ENCODE measurements at regions not wholly inside any gene's neighbourhood (a gene's known extent, or its start where the extent isn't known, plus 50 kb on each side); places are given as distances from the start of the nearest gene placed in this dataset.

DNA sequence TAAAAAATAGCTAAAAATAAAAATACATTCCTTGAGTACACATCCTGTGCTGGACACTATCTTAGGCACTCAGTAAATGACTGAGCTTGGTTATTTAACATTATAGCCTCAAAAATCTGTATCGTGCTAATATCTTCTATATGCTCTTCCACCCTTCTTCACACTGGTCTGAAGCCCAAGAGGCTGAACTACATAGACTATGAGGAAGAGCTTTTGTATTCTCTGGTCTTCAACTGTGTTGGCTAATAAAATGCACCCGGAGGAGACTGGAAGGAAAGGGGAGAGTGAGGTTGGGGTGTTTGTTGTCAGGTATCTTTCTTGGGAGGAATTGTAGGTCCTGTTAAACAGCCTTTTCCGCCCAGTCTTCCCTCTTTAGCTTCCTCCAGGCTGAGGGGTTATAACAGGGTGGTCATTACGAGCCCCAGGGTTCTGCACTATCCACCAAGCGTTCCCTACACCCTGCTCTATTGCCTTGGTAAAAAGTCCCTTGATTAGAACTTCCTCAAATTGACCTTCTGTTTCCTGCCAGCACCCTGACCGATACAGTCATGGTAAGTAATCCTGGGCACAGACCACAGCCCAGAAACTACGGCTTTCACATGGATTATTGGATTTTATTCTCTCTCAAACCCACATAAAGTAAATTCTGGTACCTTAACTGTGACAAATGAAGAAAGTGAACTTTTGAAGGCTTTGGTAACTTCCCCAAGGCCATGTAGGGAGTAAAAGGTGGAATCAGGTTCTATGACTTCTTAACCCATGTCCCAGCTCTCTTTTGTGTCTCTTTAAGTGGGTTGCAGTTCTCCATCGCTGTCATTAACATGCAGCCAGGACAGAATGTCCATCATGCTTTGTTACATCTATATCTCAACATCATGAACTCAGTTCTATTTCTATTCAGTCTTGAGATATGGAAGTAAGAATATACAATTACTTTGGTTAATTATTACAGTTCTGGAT, 71.3 kb downstream of the PTHLH start:
- H3K4me1 Mint-ChIP-seq (ENCODE audit: low read depth) = no peaks in the 10 kb centered on the region
- ChIA-PET CTCF (interaction anchor here (1.0 kb wide), 1 partner anchor 40 kb away, joined by 3 read pairs; no protein-coding TSS in a partner anchor), POLR2A (no interaction called here)
- DNase-seq = no peak
- TF ChIP-seq, protein P1, sequence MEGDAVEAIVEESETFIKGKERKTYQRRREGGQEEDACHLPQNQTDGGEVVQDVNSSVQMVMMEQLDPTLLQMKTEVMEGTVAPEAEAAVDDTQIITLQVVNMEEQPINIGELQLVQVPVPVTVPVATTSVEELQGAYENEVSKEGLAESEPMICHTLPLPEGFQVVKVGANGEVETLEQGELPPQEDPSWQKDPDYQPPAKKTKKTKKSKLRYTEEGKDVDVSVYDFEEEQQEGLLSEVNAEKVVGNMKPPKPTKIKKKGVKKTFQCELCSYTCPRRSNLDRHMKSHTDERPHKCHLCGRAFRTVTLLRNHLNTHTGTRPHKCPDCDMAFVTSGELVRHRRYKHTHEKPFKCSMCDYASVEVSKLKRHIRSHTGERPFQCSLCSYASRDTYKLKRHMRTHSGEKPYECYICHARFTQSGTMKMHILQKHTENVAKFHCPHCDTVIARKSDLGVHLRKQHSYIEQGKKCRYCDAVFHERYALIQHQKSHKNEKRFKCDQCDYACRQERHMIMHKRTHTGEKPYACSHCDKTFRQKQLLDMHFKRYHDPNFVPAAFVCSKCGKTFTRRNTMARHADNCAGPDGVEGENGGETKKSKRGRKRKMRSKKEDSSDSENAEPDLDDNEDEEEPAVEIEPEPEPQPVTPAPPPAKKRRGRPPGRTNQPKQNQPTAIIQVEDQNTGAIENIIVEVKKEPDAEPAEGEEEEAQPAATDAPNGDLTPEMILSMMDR (IDR thresholded peaks at IDR 0.05) = no peak
- Histone ChIP-seq H3K9me3 (ENCODE audit: control insufficient read depth in 1 of 2, insufficient read depth in 1 of 2, low read length in 2 of 2) (no peaks in the 10 kb centered on the region), H3K27me3 (ENCODE audit: control insufficient read depth in 1 of 2, insufficient read depth in 2 of 2, low read length in 2 of 2) (peaks cover 0 to 2% of the 10 kb centered on the region in 2 experiments), H3K4me1 (ENCODE audit: insufficient read depth, low read length) (no peaks in the 10 kb centered on the region), H3K4me3 (ENCODE audit: low read length) (no peak overlapping the region), H3K36me3 (ENCODE audit: insufficient read depth, low read length) (no peaks in the 10 kb centered on the region), H3K27ac (ENCODE audit: low read depth in 1 of 2, low read length in 2 of 2) (no peak overlapping the region)
- no peak overlapping the region for H3K27ac Mint-ChIP-seq
- ATAC-seq (ENCODE audit: poor library complexity) = no peak
- no peaks in the 10 kb centered on the region for H3K36me3 Mint-ChIP-seq (ENCODE audit: low read depth)
- no peak overlapping the region for H3K4me3 Mint-ChIP-seq
- peaks cover 5% of the 10 kb centered on the region for H3K27me3 Mint-ChIP-seq
- intact Hi-C loops (cut with DNase I, micrococcal nuclease) = no loop called here
- no peaks in the 10 kb centered on the region for H3K9me3 Mint-ChIP-seq

DNA sequence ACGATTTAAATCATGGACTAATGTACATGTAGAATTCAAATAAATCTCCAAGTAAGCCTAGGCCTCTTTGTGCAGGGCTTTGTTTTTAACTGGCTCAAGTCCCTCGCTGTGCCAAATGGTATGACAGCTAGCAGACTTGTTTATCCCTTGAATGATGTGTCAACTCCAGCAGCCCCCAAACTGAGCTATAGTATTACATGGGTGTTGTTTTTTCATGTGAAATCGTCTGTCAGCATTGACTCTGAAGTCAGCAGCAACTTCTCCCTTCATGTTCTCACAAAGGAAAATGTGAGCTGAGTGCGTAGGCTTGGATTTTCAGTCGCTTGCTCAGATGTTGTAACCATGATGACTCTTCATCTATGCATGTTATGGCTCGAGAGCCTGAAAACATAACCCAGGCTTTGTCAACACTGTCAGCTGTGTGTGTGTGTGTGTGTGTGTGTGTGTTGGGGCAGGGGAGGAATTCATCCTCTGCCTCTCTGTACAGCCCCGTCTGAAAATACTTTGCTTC, 73.3 kb downstream of the PTHLH start:
- H3K36me3 ChIP-seq (ENCODE audit: insufficient read depth, low read length) = no peaks in the 10 kb centered on the region
- Mint-ChIP-seq H3K4me3 (no peak overlapping the region), H3K4me1 (ENCODE audit: low read depth) (no peaks in the 10 kb centered on the region), H3K36me3 (ENCODE audit: low read depth) (no peaks in the 10 kb centered on the region), H3K9me3 (no peaks in the 10 kb centered on the region), H3K27me3 (peaks cover 9% of the 10 kb centered on the region), H3K27ac (no peak overlapping the region)
- H3K27me3 ChIP-seq (ENCODE audit: control insufficient read depth in 1 of 2, insufficient read depth in 2 of 2, low read length in 2 of 2) = peaks cover 0 to 2% of the 10 kb centered on the region in 2 experiments
- ChIA-PET CTCF (no interaction called here), POLR2A (no interaction called here)
- DNase-seq (no peak), ATAC-seq (ENCODE audit: poor library complexity) (no peak)
- no peaks in the 10 kb centered on the region for H3K9me3 ChIP-seq (ENCODE audit: control insufficient read depth in 1 of 2, insufficient read depth in 1 of 2, low read length in 2 of 2)
- H3K4me3 ChIP-seq (ENCODE audit: low read length) = no peak overlapping the region
- TF ChIP-seq, protein P1 (IDR thresholded peaks at IDR 0.05) = no peak
- no peaks in the 10 kb centered on the region for H3K4me1 ChIP-seq (ENCODE audit: insufficient read depth, low read length)
- intact Hi-C loops (cut with DNase I, micrococcal nuclease) = no loop called here
- no peak overlapping the region for H3K27ac ChIP-seq (ENCODE audit: low read depth in 1 of 2, low read length in 2 of 2)

DNA sequence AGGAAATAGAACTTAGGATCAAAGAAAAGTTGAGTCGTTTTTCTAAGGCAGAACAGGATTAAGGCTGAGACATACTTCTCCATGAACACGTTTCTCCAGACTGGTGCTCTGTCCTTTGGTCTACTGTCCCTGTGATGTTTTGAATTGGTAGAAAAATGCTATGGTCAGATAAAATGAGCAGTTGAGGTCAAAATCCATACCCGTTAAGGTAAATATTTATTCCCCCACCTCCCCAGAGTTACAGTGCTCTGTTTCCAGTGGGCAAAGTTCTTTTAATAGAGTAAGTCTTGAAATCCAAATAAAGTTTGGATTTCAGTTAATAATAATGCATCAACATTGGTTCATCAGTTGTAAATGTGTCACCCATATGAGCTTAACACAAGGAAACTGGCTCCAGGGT, 74.5 kb downstream of the PTHLH start:
- no peaks in the 10 kb centered on the region for H3K36me3 Mint-ChIP-seq (ENCODE audit: low read depth)
- H3K36me3 ChIP-seq (ENCODE audit: insufficient read depth, low read length) = no peaks in the 10 kb centered on the region
- DNase-seq (no peak), ATAC-seq (ENCODE audit: poor library complexity) (no peak)
- no peak overlapping the region for H3K27ac Mint-ChIP-seq
- H3K27me3 Mint-ChIP-seq = peaks cover 9% of the 10 kb centered on the region
- H3K27me3 ChIP-seq (ENCODE audit: control insufficient read depth in 1 of 2, insufficient read depth in 2 of 2, low read length in 2 of 2) = peaks cover 0 to 2% of the 10 kb centered on the region in 2 experiments
- H3K4me3 ChIP-seq (ENCODE audit: low read length) = no peak overlapping the region
- TF ChIP-seq, protein P1 (IDR thresholded peaks at IDR 0.05) = no peak
- no peaks in the 10 kb centered on the region for H3K4me1 Mint-ChIP-seq (ENCODE audit: low read depth)
- intact Hi-C loops (cut with DNase I, micrococcal nuclease) = no loop called here
- no peaks in the 10 kb centered on the region for H3K4me1 ChIP-seq (ENCODE audit: insufficient read depth, low read length)
- no peak overlapping the region for H3K27ac ChIP-seq (ENCODE audit: low read depth in 1 of 2, low read length in 2 of 2)
- H3K4me3 Mint-ChIP-seq = no peak overlapping the region
- no peaks in the 10 kb centered on the region for H3K9me3 Mint-ChIP-seq
- no peaks in the 10 kb centered on the region for H3K9me3 ChIP-seq (ENCODE audit: control insufficient read depth in 1 of 2, insufficient read depth in 1 of 2, low read length in 2 of 2)
- CTCF ChIA-PET = no interaction called here
- POLR2A ChIA-PET = no interaction called here
